GM18867 (cell line): ENCODE measurements at regions not wholly inside any gene's neighbourhood (a gene's known extent, or its start where the extent isn't known, plus 50 kb on each side); places are given as distances from the start of the nearest gene placed in this dataset.

Source experiments
- ATAC-seq: cut with Tn5 transposase; IDR thresholded peaks from one replicate; pipeline ENCODE4 v1.9.1; 2021; ENCODE audit warnings: mild to moderate bottlenecking, moderate library complexity; ENCODE audit not compliant: unreplicated experiment

GRCh38 chr5:88545338-88545737, 276.7 kb upstream of the TMEM161B start:
- ATAC-seq: no peak

DNA sequence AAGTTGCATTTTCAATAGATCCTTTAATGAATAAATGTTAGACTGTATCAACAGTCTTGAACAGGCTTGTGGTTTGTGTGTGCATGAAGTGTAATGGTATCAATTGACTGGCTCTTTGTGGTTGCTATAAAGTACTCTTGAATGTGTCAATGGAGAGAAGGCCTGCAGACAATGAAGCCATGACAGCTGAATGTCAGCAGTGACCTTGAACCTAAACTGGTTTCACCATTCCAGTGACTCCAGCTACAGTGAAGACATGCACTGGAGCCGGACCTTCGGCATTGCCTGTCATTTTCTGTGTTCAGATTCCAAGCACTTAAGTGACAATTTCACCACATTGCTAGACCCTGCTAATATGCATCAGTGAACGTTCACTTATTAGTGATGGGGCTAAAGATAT, 276.0 kb upstream of the TMEM161B start:
- ATAC-seq: no peak

DNA sequence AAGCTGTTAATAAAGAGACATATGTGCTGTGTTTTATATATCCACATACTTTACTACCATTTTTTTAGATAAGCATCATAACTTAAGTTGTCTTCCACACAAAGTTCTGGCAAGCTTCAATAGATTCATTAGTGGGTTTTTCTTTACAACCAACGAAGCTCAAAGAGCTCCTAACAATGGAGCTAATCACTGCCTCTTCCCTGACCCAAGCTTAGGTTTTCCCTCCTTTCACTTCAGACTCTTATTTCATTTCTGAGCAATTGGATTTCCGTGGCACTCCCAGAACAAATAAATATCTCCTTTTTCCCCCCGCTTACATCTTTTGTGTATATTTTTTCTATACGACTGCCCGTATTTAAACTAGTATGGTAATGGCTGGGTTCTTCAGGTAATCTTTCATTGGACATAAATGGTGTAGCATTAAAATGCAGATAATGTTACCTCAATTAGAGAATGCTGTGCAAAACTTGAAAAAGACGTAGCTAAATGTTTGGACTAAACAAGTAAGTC, 275.5 kb upstream of the TMEM161B start:
- no peak for ATAC-seq

DNA sequence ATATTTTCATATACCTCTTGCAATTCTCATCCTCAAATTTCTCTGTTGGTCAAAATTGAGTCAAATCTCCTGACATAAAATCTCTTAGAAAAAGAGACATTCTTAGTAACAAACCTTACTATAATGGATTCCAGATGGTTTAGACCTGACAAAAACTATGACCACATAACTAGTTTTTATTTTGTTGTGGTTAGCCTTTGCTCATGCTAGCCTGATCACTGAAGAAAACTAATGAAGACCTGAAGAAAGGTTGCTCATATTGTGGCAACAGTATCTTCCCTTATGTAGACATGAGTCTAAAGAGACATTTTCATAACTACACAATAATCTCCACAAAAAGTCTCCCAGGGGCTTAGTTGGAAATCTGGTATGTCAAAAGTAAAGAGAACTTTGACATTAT, 274.1 kb upstream of the TMEM161B start:
- no peak for ATAC-seq

DNA sequence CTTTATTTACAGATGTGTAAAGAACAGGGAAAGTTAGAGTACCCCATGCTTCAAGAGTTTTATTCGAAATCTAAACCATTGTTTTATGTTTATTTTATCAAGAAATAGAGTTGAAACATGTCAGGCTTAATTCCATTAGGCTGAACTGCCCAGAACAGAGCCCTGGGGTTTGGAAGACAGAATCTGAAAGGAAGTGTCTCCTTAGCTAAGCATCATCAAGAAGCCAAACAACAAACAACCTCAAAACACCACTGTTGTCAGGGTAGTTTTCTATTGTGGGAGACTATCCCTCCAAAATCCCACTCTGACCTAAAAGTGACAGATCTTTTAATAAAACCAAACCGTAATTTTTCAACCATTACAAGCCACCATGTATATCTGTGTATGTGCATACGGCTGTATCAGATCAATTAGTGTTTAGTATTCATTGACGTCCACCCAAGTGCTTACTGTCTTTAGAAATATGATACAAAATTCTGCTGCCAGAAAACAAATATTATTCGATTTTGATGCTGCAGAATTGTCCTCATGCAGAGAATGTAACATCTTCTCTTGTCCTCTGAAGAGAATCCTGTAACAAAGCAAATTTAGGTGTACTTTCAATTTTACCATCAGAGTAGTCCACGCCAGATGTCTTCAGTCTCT, 271.9 kb upstream of the TMEM161B start:
- ATAC-seq: no peak

- no peak for ATAC-seq
Measured at GRCh38 chr5:88539693-88540365, 271.2 kb upstream of the TMEM161B start.

- no peak for ATAC-seq
Measured at GRCh38 chr5:88539026-88539425, 270.4 kb upstream of the TMEM161B start.

DNA sequence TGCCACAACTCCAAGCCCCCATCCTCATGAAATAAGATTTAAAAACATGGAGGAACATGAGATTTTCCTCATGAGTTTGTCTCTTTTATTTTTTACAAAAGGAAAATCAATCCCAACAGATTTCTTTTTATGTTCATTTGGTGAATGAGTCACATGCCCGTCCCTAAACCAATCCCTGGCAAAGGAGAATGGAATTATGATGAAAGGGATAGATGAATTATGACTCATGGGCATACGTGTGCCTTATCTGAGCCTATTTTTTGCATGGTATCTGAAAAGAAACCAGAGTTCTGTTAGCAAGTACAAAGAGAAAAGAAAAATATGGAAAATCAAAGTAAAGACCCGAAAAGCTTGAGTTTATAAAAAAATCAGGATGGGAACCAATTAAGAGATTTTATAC, 267.5 kb upstream of the TMEM161B start:
- ATAC-seq: no peak

GRCh38 chr5:88524941-88525340, 256.3 kb upstream of the TMEM161B start:
- no peak for ATAC-seq

DNA sequence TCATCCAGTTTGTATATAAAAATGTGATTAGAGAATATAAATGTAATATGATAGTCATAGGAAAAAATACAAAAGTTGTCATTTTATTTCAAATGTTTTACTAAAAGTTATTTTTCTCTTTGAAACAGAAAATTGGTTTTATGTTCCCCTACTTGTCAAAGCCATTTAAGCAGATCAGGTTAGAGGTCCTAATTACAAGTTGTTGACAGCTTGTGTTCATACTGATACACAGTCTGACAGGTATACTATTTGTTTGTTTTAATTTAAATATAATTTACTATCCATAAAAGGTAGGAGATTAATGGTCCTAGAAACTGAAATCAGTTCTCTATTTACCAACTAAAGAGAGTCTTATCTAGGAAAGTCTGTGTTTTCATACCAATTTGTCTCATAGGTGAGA, 250.4 kb upstream of the TMEM161B start:
- no peak for ATAC-seq

DNA sequence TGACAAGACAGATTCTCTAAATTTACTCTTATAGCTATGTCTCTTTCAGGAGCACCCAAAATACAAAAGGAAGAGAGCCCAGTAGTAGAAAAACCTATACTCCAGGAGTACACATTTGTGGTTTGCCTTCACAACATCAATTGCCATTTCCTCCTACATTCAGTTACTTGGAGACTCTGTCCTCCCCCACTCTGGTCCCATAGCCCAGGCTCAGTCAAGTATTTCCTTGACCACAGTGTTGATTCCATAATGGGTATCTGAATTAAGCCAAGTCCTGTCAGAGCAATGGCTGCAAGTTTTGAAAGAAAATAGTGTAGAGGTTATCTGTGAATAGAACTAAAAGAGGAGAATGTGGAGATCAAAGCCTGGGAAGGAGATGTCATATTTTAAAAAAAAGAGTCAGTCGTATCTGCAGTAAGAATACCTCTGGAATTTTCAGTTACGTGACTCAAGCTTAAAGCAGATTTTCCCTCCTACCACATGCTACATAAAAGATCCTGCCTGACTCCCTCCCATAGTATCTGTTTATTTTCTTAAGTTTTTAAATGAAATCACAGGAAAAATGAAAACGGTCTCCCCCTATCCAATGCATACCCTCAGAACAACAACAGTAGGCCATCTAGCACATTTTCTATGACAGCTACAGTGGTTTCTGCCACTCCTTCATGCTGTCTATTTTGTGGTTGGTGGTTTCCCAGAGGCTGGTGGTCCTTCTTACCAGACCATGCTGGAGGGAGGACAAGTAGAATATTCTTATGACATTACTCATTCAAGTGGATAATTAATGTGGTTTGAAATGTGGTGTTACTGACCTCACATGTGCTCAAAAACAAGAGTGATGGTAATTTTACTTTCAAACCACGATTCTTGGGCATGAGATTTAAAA, 249.7 kb upstream of the TMEM161B start:
- no peak for ATAC-seq

DNA sequence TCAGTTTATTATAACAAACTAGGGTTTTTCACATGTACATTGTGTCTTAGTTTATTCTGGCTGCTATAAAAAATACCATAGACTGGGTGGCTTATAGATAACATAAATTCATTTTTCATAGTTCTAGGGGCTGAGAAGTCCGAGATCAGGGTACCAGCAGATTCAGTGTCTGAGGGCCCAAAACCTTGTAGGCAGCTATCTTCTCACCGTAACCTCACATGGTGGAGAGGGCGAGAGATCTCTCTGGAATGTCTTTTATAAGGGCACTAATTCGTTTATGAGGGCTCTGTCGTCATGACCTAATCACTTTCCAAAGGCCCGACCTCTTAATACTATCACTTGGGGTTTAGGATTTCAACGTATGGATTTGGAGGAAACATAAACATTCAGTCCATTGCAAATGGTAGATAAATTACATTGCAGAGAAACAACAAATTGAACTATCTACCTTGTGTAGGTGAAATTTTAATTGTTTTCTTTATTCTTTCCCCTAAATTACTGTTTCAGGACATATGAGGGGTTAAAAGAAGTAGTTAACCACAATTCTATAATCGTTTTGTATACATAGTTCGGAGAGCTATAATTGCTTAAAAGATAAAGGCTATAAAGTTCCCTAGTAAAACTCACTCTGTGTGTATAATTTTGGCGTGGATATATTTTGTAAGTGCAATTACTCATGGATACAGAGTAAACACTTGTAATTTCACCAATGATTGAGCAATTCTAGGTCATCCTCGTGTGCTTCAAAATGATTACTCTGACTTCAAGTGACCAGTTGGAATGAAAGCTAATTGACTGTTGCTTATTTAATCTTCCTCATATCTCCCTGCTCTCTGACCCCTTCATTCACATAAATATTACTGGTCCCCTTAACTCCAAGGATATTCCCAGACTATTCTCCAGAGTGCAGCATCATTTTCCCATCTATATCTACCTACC, 247.5 kb upstream of the TMEM161B start:
- no peak for ATAC-seq

GRCh38 chr5:88515068-88515467, 246.4 kb upstream of the TMEM161B start:
- no peak for ATAC-seq

- no peak for ATAC-seq
Measured at GRCh38 chr5:88509403-88509802, 240.8 kb upstream of the TMEM161B start.

DNA sequence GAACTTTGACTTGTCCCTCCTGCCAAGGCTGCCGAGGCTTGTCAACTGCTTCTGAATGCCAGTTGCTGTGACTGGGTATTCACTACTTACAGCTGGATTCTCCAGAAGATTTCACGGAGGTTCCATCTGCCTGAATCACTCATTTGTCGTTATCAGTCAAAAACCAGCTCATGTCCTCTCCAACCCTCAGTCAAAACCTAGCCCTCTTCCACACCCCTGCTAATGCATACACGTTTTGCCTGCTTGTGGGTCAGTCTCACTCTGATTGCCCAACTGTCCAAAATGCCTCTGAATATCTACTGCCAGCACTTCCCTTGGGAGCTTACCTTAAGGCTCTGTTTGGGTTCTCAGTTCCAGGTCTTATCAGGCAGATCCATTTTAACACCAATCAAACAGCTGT, 238.6 kb upstream of the TMEM161B start:
- ATAC-seq: no peak

- no peak for ATAC-seq
Measured at GRCh38 chr5:88503406-88503805, 234.8 kb upstream of the TMEM161B start.

DNA sequence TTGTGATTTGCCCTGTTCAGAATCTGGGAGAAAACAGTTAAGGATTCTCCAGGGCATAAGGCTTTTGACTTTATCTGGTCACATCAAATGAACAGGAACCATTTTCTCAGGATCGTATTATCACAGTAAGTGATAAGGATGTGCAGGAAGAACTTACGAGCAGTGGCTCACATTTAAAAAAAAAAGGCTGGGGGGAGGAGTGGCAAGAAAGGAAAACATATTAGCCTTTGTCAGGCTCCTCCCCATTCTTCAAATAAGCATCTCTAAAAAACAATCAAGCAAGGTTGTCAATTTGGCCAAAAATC, 234.3 kb upstream of the TMEM161B start:
- no peak for ATAC-seq

DNA sequence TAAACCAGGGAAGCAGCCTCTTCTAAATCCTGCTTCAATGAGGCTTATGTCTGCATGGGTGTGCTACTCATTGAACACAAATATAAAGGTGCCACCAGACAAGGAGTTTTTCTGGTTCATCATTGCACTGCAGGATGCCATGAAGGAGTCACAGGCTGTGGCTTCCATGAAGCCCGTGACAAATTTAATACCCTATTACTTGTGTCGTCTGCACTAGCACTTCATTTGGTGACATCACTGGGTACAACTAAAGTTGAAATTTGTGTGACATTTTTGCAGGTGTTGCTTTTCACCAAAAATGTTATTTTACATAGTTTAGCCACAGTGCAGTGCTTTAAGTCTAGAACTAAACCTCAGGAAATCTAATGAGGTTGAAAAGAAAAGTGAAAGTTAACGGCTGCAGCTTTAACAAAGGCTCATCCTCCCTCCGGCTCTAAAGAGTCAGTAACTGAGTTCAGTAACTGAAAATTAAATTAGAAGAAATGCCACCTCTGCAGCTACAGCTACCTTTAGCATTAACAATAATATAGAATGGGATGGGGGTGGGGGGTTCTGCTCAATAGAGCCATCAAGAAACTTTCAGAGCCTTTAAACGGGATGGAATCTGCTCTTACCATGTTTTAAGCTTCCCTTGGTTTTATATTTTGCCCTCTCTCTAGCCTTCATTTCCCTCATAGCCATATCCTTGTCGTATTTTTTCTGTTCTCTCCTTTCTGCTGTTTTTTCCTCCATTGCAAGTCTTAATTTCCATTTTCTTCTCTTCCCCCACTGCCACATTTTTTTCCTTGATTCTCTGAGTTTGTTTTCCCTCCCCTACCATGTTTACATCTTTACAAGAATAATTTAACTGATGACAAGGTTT, 233.8 kb upstream of the TMEM161B start:
- peak; percentile 92 for ATAC-seq

GRCh38 chr5:88495810-88496209, 227.2 kb upstream of the TMEM161B start:
- ATAC-seq: no peak

GRCh38 chr5:88490874-88491273, 222.2 kb upstream of the TMEM161B start:
- no peak for ATAC-seq
